ENCODE measurements at regions not wholly inside any gene's neighbourhood (a gene's known extent, or its start where the extent isn't known, plus 50 kb on each side); places are given as distances from the start of the nearest gene placed in this dataset.

GRCh38 chr17:52306314-52306713 is 147.8 kb upstream of the CA10 start:
- Histone ChIP-seq H3K4me1 (ENCODE audit: control insufficient read depth, insufficient read depth, low read length) (no peaks in the 10 kb centered on the region), H3K9me3 (replicated peaks; ENCODE audit: low read length) (peaks cover 6% of the 10 kb centered on the region), H3K4me2 (ENCODE audit: low read length) (no peak overlapping the region), H3K27me3 (ENCODE audit: control insufficient read depth, insufficient read depth, low read length) (no peaks in the 10 kb centered on the region), H3K9ac (ENCODE audit: low read depth, low read length) (no peak overlapping the region), H3K36me3 (ENCODE audit: insufficient read depth, low read length) (no peaks in the 10 kb centered on the region), H3K4me3 (ENCODE audit: low read length) (no peak overlapping the region)

DNA sequence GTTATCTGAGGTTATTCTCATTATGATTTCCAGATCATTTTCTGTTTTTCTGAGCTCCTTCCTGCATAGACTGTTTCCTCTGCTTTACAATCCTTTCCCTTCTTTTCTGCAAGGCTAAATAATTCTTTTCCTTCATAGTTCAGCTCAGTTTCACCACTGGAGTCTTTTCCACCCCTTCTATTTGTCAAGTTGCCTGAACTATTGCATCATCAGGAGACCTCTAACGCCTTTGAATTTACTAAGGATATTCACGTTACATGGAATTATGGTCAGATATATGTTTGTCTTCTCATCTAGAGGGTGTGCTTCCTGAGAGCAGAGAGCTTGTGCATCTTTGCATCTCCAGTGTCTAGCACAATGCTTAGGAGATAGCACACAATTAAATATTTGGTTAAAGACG is 140.4 kb upstream of the CA10 start:
- H3K4me2 ChIP-seq (ENCODE audit: low read length): no peak overlapping the region

GRCh38 chr17:52297230-52298010 is 138.9 kb upstream of the CA10 start:
- no peaks in the 10 kb centered on the region for H3K4me1 ChIP-seq (ENCODE audit: control insufficient read depth, insufficient read depth, low read length)
- H3K36me3 ChIP-seq (ENCODE audit: insufficient read depth, low read length): no peaks in the 10 kb centered on the region
- peaks cover 7% of the 10 kb centered on the region for H3K9me3 ChIP-seq (replicated peaks; ENCODE audit: low read length)
- H3K4me2 ChIP-seq (ENCODE audit: low read length): no peak overlapping the region
- H3K9ac ChIP-seq (ENCODE audit: low read depth, low read length): no peak overlapping the region
- no peaks in the 10 kb centered on the region for H3K27me3 ChIP-seq (ENCODE audit: control insufficient read depth, insufficient read depth, low read length)
- H3K4me3 ChIP-seq (ENCODE audit: low read length): no peak overlapping the region

More for the DNA sequence above, 140.4 kb upstream of the CA10 start:
- no peaks in the 10 kb centered on the region for H3K36me3 ChIP-seq (ENCODE audit: insufficient read depth, low read length)
- H3K27me3 ChIP-seq (ENCODE audit: control insufficient read depth, insufficient read depth, low read length): no peaks in the 10 kb centered on the region
- no peak overlapping the region for H3K4me3 ChIP-seq (ENCODE audit: low read length)
- H3K4me1 ChIP-seq (ENCODE audit: control insufficient read depth, insufficient read depth, low read length): no peaks in the 10 kb centered on the region
- no peak overlapping the region for H3K9ac ChIP-seq (ENCODE audit: low read depth, low read length)
- peaks cover 7% of the 10 kb centered on the region for H3K9me3 ChIP-seq (replicated peaks; ENCODE audit: low read length)

DNA sequence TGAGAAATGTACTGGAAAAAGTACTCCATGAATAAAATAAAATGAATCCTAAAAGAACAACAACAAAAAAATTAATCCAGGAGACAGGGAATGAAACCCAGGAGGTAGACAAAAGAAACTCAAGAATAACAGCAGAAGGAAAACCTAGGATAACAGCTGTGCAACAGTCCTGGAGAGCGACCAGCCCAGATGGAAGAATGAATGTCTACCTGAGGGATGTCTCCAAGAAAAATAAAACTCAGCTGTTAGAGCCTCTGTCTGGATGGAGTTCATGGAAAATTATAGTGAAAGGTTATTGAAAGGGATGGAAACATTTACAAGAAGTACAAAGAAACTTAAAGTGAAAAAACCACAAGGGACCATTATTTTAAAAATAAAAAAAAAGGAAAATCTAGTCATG is 135.8 kb upstream of the CA10 start:
- Histone ChIP-seq H3K27me3 (ENCODE audit: control insufficient read depth, insufficient read depth, low read length) (no peaks in the 10 kb centered on the region), H3K9me3 (replicated peaks; ENCODE audit: low read length) (peaks cover 4% of the 10 kb centered on the region), H3K36me3 (ENCODE audit: insufficient read depth, low read length) (no peaks in the 10 kb centered on the region), H3K4me1 (ENCODE audit: control insufficient read depth, insufficient read depth, low read length) (no peaks in the 10 kb centered on the region), H3K4me2 (ENCODE audit: low read length) (no peak overlapping the region), H3K4me3 (ENCODE audit: low read length) (no peak overlapping the region), H3K9ac (ENCODE audit: low read depth, low read length) (no peak overlapping the region)

DNA sequence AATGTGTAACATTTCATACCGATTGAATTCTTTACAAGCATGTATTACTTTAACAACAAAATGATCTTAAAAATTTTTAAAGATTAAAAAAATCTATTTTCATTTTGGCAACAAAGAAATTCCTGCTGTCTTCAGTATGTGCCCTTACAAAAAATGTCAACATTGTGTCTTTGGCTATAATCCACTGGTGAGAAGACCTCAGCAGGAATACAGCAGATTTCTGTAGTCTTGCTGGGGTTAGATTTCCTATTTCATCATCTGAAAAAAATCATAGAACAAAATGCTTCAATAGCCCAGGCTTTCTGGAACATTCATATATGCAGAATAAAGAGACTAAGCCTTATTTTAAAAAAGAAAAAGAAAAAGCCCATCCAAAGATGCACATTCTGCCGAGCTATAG is 129.1 kb upstream of the CA10 start:
- no peaks in the 10 kb centered on the region for H3K36me3 ChIP-seq (ENCODE audit: insufficient read depth, low read length)
- H3K27me3 ChIP-seq (ENCODE audit: control insufficient read depth, insufficient read depth, low read length): no peaks in the 10 kb centered on the region
- H3K9ac ChIP-seq (ENCODE audit: low read depth, low read length): no peak overlapping the region
- H3K4me3 ChIP-seq (ENCODE audit: low read length): no peak overlapping the region
- peaks cover 3% of the 10 kb centered on the region for H3K9me3 ChIP-seq (replicated peaks; ENCODE audit: low read length)
- H3K4me1 ChIP-seq (ENCODE audit: control insufficient read depth, insufficient read depth, low read length): no peaks in the 10 kb centered on the region
- no peak overlapping the region for H3K4me2 ChIP-seq (ENCODE audit: low read length)

- no peak overlapping the region for H3K9ac ChIP-seq (ENCODE audit: low read depth, low read length)
- no peak overlapping the region for H3K4me2 ChIP-seq (ENCODE audit: low read length)
- no peaks in the 10 kb centered on the region for H3K4me1 ChIP-seq (ENCODE audit: control insufficient read depth, insufficient read depth, low read length)
- no peaks in the 10 kb centered on the region for H3K36me3 ChIP-seq (ENCODE audit: insufficient read depth, low read length)
- H3K27me3 ChIP-seq (ENCODE audit: control insufficient read depth, insufficient read depth, low read length): no peaks in the 10 kb centered on the region
- peaks cover 5% of the 10 kb centered on the region for H3K9me3 ChIP-seq (replicated peaks; ENCODE audit: low read length)
- H3K4me3 ChIP-seq (ENCODE audit: low read length): no peak overlapping the region
Observed at GRCh38 chr17:52283872-52284271, 125.4 kb upstream of the CA10 start.

GRCh38 chr17:52276381-52277008 is 118.0 kb upstream of the CA10 start:
- H3K4me1 ChIP-seq (ENCODE audit: control insufficient read depth, insufficient read depth, low read length): no peaks in the 10 kb centered on the region
- peaks cover 6% of the 10 kb centered on the region for H3K9me3 ChIP-seq (replicated peaks; ENCODE audit: low read length)
- H3K4me2 ChIP-seq (ENCODE audit: low read length): no peak overlapping the region
- no peak overlapping the region for H3K4me3 ChIP-seq (ENCODE audit: low read length)
- no peaks in the 10 kb centered on the region for H3K36me3 ChIP-seq (ENCODE audit: insufficient read depth, low read length)
- no peak overlapping the region for H3K9ac ChIP-seq (ENCODE audit: low read depth, low read length)
- H3K27me3 ChIP-seq (ENCODE audit: control insufficient read depth, insufficient read depth, low read length): no peaks in the 10 kb centered on the region

- Histone ChIP-seq H3K4me1 (ENCODE audit: control insufficient read depth, insufficient read depth, low read length) (no peaks in the 10 kb centered on the region), H3K9ac (ENCODE audit: low read depth, low read length) (no peak overlapping the region), H3K4me3 (ENCODE audit: low read length) (no peak overlapping the region), H3K9me3 (replicated peaks; ENCODE audit: low read length) (peaks cover 4% of the 10 kb centered on the region), H3K4me2 (ENCODE audit: low read length) (no peak overlapping the region), H3K27me3 (ENCODE audit: control insufficient read depth, insufficient read depth, low read length) (no peaks in the 10 kb centered on the region), H3K36me3 (ENCODE audit: insufficient read depth, low read length) (no peaks in the 10 kb centered on the region)
Observed at GRCh38 chr17:52271781-52272180, 113.3 kb upstream of the CA10 start.

GRCh38 chr17:52255347-52255746 is 96.8 kb upstream of the CA10 start:
- Histone ChIP-seq H3K4me1 (ENCODE audit: control insufficient read depth, insufficient read depth, low read length) (no peaks in the 10 kb centered on the region), H3K27me3 (ENCODE audit: control insufficient read depth, insufficient read depth, low read length) (no peaks in the 10 kb centered on the region), H3K9ac (ENCODE audit: low read depth, low read length) (no peak overlapping the region), H3K9me3 (replicated peaks; ENCODE audit: low read length) (no peaks in the 10 kb centered on the region), H3K4me2 (ENCODE audit: low read length) (no peak overlapping the region), H3K36me3 (ENCODE audit: insufficient read depth, low read length) (no peaks in the 10 kb centered on the region), H3K4me3 (ENCODE audit: low read length) (no peak overlapping the region)

GRCh38 chr17:52244689-52245088 is 86.2 kb upstream of the CA10 start:
- peaks cover 3% of the 10 kb centered on the region for H3K9me3 ChIP-seq (replicated peaks; ENCODE audit: low read length)
- no peaks in the 10 kb centered on the region for H3K36me3 ChIP-seq (ENCODE audit: insufficient read depth, low read length)
- H3K27me3 ChIP-seq (ENCODE audit: control insufficient read depth, insufficient read depth, low read length): no peaks in the 10 kb centered on the region
- H3K4me1 ChIP-seq (ENCODE audit: control insufficient read depth, insufficient read depth, low read length): no peaks in the 10 kb centered on the region
- no peak overlapping the region for H3K4me2 ChIP-seq (ENCODE audit: low read length)
- H3K9ac ChIP-seq (ENCODE audit: low read depth, low read length): no peak overlapping the region
- no peak overlapping the region for H3K4me3 ChIP-seq (ENCODE audit: low read length)

GRCh38 chr17:52242268-52242667 is 83.8 kb upstream of the CA10 start:
- no peaks in the 10 kb centered on the region for H3K27me3 ChIP-seq (ENCODE audit: control insufficient read depth, insufficient read depth, low read length)
- no peak overlapping the region for H3K4me2 ChIP-seq (ENCODE audit: low read length)
- no peaks in the 10 kb centered on the region for H3K9me3 ChIP-seq (replicated peaks; ENCODE audit: low read length)
- no peaks in the 10 kb centered on the region for H3K4me1 ChIP-seq (ENCODE audit: control insufficient read depth, insufficient read depth, low read length)
- H3K9ac ChIP-seq (ENCODE audit: low read depth, low read length): no peak overlapping the region
- H3K36me3 ChIP-seq (ENCODE audit: insufficient read depth, low read length): no peaks in the 10 kb centered on the region
- H3K4me3 ChIP-seq (ENCODE audit: low read length): no peak overlapping the region

DNA sequence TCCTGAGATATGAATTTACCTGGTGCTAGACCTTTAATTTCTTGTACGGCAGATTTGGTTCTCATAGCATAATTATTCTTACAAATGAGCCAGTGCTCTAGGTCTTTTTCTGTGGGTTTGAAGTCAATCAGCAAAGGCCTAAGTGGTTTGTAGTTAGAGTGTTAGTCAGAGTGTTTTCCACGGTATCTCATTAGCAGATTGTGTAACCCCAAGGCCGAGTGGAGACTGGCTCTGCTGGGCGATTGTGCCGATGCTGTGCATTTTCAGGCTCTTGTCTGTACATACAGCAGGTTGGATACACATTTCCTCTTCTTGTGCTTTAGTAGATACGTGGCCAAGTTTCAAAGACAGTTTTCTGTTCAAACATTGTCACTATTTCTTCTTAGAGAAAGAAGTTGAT is 78.6 kb upstream of the CA10 start:
- Histone ChIP-seq H3K4me3 (ENCODE audit: low read length) (no peak overlapping the region), H3K9me3 (replicated peaks; ENCODE audit: low read length) (peaks cover 3% of the 10 kb centered on the region), H3K36me3 (ENCODE audit: insufficient read depth, low read length) (no peaks in the 10 kb centered on the region), H3K9ac (ENCODE audit: low read depth, low read length) (no peak overlapping the region), H3K4me2 (ENCODE audit: low read length) (no peak overlapping the region), H3K27me3 (ENCODE audit: control insufficient read depth, insufficient read depth, low read length) (no peaks in the 10 kb centered on the region), H3K4me1 (ENCODE audit: control insufficient read depth, insufficient read depth, low read length) (no peaks in the 10 kb centered on the region)

Data from skeletal muscle satellite cell (primary cell).